HG03432 (cell line): ENCODE measurements at regions not wholly inside any gene's neighbourhood (a gene's known extent, or its start where the extent isn't known, plus 50 kb on each side); places are given as distances from the start of the nearest gene placed in this dataset.
"Not testable (repeated sequence)": the region's sequence is repeated elsewhere in the genome, so short reads cannot be mapped to it uniquely, and the experiment has no call there.

Source experiments
- ATAC-seq: cut with Tn5 transposase; IDR thresholded peaks from one replicate; pipeline ENCODE4 v1.9.1; 2021; ENCODE audit warnings: mild to moderate bottlenecking, moderate library complexity; ENCODE audit not compliant: unreplicated experiment

DNA sequence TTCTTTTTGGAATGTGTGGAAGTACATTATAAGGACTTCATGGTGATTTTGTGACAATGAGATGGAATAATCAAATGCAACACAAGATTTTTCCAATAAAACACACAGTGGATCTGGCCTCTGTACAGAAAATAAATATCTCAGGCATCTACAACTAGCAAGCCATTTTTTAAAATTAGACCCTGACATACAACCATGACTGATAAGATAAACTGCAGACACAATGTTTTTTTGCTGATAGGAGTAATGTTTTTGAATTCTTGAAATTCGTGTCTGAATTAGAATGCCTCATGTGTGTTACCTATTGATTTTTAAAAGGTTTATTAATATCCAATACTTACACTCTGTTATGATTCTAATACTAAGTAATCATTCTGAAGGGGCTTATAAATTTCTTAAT is 328.1 kb downstream of the HGF start:
- no peak for ATAC-seq

- ATAC-seq = no peak
Observed at GRCh38 chr7:81439591-81439990, 330.3 kb downstream of the HGF start.

GRCh38 chr7:81437160-81437559 is 332.7 kb downstream of the HGF start:
- not testable (repeated sequence) for ATAC-seq

DNA sequence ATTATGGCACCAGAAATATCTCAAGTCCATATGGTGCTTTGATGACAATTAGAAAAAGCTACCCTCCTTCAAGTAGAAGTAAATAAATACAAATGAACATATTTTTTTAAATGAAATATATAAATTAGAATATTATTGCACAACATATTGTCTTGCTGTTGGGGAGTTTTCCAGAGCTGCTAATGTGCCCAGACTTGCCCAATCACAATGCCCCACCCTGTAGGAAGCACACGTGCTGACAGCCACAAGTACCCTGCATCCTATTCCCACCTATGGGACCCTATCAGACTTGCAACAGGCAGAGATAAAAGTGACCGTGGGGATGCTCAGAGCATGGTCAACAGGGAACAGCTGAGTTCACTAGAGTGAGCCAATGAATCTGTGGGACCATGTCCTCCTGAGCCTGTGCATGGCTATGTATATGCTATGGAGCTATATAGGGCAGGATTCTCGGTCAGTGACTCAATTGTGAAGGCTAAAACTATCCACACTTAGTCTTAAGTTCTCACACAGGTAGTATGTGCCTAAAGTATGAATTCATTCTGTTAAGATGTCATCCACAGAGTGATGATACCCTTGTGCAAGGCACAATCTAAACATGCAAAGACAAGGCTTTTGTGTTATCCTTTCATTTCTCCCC is 336.0 kb downstream of the HGF start:
- no peak for ATAC-seq

DNA sequence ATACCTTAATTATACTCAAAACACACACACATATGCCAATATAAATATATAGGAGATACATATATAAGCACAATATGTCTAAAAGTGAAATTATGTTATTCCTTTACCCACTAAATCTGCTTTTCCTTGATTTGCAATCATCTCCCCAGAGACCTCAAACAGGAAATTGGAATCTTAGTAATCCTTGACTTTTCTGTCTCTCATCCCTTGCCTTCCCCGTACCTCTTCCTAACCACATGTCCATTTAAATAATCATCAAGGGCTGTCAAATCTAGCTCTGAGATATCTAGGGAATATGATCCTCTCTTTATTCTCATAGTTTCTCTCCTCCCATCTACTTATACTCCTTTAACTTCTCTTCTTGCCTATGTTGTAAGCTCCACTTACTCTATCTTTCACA is 336.6 kb downstream of the HGF start:
- no peak for ATAC-seq

GRCh38 chr7:81430761-81431160 is 339.1 kb downstream of the HGF start:
- ATAC-seq = no peak

DNA sequence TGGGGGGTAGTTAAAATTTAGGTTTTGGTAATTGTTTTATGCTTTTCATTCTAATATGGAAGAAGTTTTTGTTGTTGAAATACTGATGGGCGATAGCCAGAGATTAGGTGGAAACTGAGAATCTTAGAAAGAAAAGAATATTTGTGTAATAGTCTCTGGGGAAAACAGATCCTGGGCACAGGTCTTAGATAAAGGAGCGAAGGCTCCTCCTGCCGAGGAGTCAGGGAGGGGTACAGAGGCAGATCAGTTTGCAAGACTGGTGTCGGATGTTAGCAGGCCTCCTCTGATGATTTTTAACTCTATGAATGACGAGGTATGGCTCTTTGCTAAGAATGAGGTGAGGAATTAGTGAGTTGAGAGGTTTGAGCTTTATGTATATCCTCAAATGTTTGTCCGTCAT is 339.7 kb downstream of the HGF start:
- ATAC-seq = no peak

DNA sequence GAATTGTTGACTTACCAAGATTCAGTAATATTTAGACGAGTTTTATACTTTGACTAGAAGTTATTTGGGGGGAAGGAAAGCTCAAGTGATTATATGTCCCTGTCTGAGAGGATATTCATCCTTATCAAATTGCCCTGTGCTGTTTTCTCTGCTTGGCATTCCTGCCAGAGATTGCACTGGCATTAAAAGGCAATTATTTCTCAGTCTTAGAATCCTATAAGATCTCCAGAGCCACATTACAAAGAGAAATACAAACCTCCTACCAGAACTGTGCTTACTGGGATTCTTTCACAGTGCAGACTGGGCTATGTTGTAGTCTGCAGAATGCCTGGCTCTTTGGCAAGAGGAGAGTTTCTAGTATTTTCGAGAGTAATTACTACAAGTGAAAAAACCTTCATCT is 342.4 kb downstream of the HGF start:
- no peak for ATAC-seq

DNA sequence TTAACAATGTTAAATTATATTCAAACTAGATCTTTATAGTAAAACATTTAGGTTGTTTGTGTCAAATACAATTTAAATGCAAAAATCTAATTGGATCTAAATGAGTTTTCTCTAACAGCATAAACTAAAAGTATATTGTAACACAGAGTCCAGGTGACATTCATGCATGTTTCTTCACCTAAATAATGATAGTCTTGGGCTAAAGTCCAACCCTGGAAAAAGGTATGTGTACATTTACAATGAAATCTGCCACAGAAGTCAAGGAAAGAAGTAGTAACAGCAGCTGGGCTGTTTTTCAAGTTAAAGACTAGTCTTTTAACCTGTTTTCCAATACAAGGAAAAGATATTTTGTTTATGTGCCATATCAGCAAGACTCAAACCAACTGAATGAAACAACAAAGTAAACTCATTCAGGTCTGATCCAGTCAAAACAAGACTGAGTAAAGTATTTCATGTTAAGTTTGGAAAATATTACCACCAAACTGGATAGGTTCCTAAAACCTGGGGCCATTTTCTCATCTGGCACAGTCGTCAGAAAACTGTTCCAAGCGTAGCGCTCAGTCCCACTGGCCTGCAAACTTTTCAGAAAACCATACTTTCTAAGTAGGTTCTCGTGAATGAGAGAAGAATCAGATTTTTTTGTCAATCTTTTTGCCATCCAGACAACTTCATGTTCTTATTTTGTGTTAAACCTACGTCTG is 349.2 kb downstream of the HGF start:
- no peak for ATAC-seq

GRCh38 chr7:81419731-81420130 is 350.1 kb downstream of the HGF start:
- ATAC-seq = no peak

DNA sequence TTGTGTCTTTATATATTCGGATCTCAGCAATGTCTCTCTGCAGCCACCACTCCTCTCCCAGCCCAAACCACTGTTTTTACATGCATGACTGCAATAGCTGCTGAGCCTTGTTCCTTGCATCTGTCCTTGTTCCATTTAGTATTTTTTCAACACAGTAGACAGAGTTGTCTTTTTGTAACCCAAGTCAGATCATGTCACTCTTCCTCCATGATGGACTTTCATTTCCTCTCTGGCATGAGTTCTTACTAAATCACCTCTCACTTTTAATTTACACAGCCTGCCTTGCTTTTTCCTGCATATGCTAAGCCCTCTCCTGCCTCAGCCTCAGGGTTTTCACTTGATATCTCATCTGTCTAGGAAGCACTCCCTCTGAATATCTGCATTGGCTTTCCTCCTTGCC is 353.2 kb downstream of the HGF start:
- no peak for ATAC-seq

GRCh38 chr7:81415181-81415580 is 354.7 kb downstream of the HGF start:
- no peak for ATAC-seq

GRCh38 chr7:81414411-81414810 is 355.4 kb downstream of the HGF start:
- ATAC-seq = no peak

- no peak for ATAC-seq
Observed at GRCh38 chr7:81410471-81411117, 359.3 kb downstream of the HGF start.

DNA sequence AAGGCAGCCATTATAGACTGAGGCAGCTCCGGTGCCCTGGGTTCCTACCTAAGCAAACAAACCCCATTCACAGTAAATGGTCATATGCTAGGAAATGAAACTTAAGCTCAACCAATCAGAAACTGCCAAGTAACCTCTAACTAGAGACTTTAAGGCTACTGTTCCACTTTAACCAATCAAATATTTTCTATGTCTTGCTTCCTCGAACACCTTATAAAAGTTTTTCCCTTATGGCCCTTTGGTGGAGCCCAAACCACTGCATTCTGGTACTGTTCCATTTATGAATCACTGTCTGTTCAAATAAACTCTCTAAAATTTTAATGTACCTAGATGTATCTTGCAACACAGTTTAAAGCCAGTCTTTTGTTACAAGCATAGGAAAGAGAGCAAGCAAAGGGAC is 361.1 kb downstream of the HGF start:
- no peak for ATAC-seq

- no peak for ATAC-seq
Observed at GRCh38 chr7:81407094-81407493, 362.8 kb downstream of the HGF start.

GRCh38 chr7:81404669-81405068 is 365.2 kb downstream of the HGF start:
- ATAC-seq = no peak

- no peak for ATAC-seq
Observed at GRCh38 chr7:81402227-81402626, 367.6 kb downstream of the HGF start.

- no peak for ATAC-seq
Observed at GRCh38 chr7:81399471-81399870, 370.4 kb downstream of the HGF start.

DNA sequence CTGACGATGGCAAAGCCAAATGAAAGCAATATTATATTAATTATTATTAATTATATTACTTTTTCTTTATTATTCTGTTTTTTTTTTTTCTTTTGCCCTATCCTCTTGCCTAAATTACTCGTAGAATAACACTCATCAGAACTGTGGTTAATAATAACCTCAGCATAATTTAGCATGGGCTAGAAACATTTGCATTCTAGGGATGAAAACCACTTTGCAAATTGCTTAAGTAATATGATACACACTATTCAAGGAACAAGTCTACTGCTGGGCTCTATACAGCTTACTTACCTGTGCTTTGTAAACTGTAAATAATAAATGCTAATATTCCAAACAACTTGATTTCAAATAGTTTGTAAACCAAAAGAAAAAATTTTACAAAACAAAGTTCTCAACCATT is 375.8 kb downstream of the HGF start:
- ATAC-seq = no peak

DNA sequence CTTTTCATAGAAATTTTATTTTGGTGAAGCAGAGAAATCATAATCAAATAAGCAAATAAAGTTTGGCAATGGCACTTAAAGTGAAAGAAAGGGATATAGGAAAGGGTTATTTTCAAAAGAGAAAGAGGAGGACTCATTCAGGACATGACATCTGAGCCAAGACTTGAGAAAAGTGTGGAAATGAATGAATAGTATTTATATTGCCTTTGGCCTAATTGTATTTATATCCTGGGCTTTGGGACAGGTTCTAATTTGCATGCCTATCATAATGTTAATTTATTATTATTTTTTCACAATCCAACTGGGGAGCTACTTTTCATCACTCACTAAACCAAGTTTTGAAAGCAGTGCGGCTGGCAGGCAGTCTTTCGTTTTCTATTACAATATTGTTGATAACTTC is 376.8 kb downstream of the HGF start:
- ATAC-seq = no peak

GRCh38 chr7:81385370-81385769 is 384.5 kb downstream of the HGF start:
- ATAC-seq = no peak
